T-helper 2 cell treated with Interferon-gamma antibody and Interleukin-4, amounts not matched to agents 100 ng/mL and 5 ng/mL, for 36 hours (primary cell): ENCODE measurements at regions not wholly inside any gene's neighbourhood (a gene's known extent, or its start where the extent isn't known, plus 50 kb on each side); places are given as distances from the start of the nearest gene placed in this dataset.
"Not testable (repeated sequence)": the region's sequence is repeated elsewhere in the genome, so short reads cannot be mapped to it uniquely, and the experiment has no call there.

Experiments used
- intact Hi-C: fragments of 100-400 bp; cut with micrococcal nuclease; formaldehyde crosslinking; loops from one replicate; pipeline ENCODE4 v1.15.1; 2023

DNA sequence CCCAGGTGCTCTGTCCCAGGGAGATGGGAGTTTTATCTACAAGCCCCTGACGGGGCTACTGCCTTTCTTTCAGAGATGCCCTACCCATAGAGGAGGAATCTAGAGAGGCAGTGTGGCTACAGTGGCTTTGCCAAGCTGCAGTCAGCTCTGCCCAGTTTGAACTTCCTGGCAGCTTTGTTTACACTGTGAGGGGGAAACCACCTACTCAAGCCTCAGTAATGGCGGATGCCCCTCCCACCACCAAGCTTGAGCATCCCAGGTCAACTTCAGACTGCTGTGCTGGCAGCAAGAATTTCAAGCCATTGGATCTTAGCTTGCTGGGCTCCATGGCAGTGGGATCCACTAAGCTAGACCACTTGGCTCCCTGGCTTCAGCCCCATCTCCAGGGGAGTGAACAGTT, 53.1 kb upstream of the TMEM252 start:
- intact Hi-C loops: not testable (repeated sequence)

DNA sequence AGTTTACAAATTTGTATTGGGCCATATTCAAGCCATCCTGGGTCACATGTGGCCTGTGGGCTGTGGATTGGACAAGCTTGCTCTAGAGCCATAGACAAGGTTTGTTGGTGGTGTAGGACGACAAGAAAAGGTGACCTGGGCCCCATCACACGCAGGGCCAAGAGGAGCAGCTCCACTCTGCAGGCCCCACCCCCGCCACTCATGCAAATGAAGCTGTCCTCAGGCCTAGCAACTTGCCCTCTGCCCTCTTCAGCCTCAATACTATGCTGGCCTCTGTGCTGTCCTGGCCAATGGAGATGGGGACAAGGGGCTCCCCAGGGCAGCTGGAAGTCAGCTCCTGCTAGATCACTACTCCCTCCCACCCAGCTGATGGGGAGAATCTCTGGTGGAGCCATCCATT, 55.2 kb upstream of the TMEM252 start:
- intact Hi-C loops: loop anchor here (5.0 kb wide), 1 partner anchor 46 kb away; no protein-coding TSS in a partner anchor

- intact Hi-C loops: loop anchor here (5.0 kb wide), 1 partner anchor 45 kb away; no protein-coding TSS in a partner anchor
Observed at GRCh38 chr9:68597362-68597997, 56.8 kb upstream of the TMEM252 start.

- intact Hi-C loops: loop anchor here (5.0 kb wide), 1 partner anchor 42 kb away; no protein-coding TSS in a partner anchor
Observed at GRCh38 chr9:68599826-68600225, 59.1 kb upstream of the TMEM252 start.

DNA sequence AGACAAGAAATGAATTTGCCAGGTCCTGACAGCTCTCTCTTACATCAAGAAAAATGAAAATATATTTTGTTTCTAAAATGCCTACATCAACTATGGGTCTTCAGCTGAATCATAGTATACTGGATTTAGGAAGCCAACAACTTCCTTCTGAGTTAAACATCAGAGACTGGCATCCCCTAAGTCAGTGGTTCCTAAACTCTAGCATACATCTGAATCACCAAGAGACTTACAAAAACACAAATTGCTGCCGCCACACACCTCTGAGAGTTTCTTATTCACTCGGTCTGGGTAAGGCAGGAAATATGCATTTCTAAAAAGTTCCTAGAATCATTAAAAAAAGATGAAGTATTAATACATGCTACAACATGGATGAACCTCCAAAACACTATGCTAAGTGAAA, 60.4 kb upstream of the TMEM252 start:
- intact Hi-C loops: no loop called here

- intact Hi-C loops: no loop called here
Observed at GRCh38 chr9:68603371-68603770, 62.7 kb upstream of the TMEM252 start.

DNA sequence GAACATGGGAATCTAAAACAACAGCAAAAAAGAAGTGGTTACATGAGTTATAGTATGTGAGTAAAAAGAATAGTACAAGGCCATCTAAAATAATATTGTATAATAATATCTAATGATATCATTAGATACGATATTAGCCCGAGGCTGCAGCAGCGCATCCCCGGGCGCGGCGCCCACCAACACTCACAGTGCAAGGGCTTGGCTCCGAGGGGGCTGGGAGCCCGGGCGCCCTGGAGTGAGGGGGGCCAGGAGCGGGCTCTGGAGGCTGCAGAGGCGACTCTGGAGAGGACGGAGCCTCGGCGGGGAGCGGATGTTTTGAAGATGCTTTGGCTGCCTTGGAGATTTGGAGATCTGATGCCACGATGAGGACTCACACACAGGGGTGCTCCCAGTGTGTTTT, 68.1 kb upstream of the TMEM252 start:
- intact Hi-C loops: no loop called here

- intact Hi-C loops: no loop called here
Observed at GRCh38 chr9:68609901-68610415, 69.3 kb upstream of the TMEM252 start.

DNA sequence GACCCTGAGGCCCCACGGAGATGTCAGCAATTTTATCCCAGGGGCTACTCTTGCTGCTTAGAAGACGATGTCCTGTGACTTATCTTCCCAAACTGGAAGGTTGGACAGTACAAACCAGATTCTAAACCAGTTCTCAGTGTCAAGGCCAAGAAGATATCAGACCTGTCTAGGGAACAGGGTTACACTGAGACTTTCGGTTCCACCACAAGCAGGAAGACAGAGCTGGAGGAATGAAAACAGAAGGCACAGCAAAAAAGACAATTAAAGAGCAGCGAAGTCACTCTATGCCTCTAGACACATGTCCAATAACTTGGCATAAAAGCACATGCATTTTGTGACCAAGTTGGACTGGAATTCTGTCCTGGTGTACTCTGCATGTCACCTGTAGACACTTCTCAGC, 73.4 kb upstream of the TMEM252 start:
- intact Hi-C loops: no loop called here

GRCh38 chr9:68617011-68617410, 76.3 kb upstream of the TMEM252 start:
- intact Hi-C loops: not testable (repeated sequence)

DNA sequence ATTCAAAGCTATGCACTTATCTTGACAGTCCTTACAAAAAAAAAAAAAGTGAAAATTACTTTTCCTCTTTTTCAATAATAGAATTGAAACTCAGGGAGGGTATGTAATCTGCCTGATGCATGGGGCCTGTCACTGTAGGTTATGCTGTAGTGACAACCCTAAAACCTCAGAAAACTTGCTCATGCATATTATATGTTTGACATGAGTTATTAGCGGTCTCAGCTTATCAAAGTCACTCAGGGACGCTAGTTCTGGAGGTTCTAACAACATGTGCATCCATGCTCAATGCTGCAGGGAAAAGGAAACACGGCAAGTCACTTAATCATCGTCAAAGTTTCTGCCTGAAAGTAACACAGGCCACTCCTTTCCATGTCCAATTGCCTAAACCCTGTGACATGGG, 78.4 kb upstream of the TMEM252 start:
- intact Hi-C loops: no loop called here

DNA sequence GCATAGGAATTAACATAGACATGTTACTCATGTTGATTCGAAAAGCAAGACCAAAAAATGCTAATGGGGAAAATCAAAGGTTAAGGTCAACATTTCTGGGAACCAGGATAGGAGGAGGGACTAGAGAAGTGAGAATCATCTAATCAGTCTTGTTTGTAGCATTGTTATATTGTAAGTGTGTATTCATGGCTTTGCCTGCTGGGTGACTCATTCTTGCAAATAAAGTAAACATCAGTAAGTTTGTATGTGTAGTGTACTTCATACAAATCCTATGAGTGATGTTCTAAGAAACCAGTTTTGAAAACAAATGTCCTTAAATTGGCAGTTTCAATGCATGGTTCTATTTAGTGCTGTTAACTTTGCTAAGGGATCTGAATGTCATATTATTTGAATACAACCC, 79.0 kb upstream of the TMEM252 start:
- intact Hi-C loops: no loop called here

GRCh38 chr9:68625559-68625958, 79.5 kb upstream of the PIP5K1B start:
- intact Hi-C loops: no loop called here

DNA sequence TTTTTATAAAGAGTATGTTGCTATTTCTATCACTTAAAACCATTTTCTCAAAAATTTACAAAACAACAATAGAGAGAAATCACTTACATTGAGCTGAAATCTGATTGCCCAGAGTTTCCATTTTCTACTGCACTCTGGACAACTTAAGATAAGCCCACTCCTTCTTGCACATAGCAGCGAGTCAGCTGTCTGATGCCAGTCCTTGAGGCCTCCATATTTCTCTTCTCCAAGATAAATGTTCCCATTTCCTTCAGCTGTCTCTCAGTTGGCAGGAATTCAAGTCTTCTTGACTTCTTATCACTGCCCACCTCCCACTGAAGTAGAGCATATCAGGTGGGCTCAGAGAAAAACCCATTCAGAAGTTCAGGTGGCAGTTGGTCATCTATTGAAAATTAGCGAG, 78.5 kb upstream of the PIP5K1B start:
- intact Hi-C loops: no loop called here

- intact Hi-C loops: no loop called here
Observed at GRCh38 chr9:68627104-68627503, 77.9 kb upstream of the PIP5K1B start.

DNA sequence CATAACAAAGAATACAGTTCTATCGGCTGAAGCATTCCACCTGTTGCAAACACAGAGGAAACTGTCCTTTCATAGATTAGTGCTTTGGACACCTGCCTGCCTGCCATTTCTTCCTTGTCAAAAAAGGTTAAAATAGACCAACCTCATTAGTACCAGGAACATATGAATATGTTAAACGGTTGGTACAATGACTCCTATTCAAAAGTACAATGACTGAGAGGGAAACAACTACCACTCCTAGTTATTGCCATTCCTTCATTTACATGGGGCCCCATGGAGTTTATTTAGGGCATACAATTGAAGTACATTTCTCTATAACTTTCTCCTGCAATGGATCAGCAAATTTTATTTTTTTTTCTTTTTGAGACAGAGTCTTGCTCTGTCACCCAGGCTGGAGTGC, 77.4 kb upstream of the PIP5K1B start:
- intact Hi-C loops: no loop called here

- intact Hi-C loops: no loop called here
Observed at GRCh38 chr9:68629042-68629441, 76.0 kb upstream of the PIP5K1B start.

GRCh38 chr9:68631811-68632210, 73.2 kb upstream of the PIP5K1B start:
- intact Hi-C loops: no loop called here

- intact Hi-C loops: no loop called here
Observed at GRCh38 chr9:68637020-68637419, 68.0 kb upstream of the PIP5K1B start.

DNA sequence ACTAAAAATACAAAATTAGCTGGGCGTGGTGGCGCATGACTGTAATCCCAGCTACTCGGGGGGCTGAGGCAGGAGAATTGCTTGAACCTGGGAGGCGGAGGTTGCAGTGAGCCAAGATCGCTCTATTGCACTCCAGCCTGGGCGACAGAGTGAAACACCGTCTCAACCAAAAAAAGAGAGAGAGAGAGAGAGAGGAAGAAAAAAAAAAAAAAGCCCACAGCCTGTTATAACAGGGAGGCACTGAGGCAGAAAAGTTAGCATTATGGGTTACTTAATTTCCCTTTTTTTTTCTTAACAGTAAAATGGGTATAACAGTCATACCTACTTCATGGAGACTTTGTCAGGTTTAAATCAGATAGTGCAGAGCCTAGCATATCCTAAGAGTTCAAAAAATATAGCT, 65.8 kb upstream of the PIP5K1B start:
- intact Hi-C loops: not testable (repeated sequence)

- intact Hi-C loops: loop anchor here (5.0 kb wide), 2 partner anchors 43 to 52 kb away; no protein-coding TSS in a partner anchor
Observed at GRCh38 chr9:68640421-68641089, 64.5 kb upstream of the PIP5K1B start.

DNA sequence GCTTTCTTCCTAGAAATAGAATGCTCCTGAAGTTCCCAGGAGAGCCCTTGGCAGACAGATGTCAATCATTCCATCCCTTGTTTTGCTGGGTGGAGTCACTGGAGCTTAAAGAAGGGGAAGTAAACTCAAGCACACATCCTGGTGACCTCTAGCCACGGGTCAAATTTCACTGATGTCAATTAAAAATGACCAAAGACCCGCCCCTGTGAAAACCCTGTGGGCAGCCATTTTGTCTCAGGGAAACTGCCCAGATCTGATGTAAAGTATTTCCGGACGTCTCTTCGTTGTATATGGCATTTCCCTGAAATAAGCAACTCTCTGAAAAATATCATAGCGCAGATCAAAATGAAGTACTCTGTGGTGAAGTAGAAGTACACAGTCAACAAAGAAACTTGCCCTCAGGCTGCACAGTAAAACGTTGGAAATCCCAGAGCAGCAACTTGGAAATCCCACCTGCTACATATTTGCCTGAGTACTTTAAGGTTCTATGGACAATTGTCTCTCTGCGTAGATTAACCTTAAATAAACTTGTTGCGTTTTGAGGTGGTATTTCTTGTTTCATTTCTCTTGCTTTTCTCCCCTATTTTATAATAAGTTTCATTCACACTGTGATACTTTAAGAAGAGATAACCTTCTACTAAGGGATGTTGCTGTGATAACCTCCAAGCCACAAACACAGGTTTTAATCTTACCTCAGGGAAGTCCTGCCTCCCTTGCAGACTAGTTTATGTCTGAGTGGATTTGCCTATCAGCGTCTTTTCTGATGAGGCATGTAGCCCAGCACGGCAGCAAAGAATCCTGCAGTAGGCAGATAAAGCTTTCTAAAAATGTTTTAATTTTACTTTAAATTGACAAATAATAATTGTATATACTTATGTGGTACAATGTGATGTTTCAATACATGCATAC, 60.9 kb upstream of the PIP5K1B start:
- intact Hi-C loops: loop anchor here (5.0 kb wide), 2 partner anchors 47 to 48 kb away; no protein-coding TSS in a partner anchor
